ENCODE measurements at regions not wholly inside any gene's neighbourhood (a gene's known extent, or its start where the extent isn't known, plus 50 kb on each side); places are given as distances from the start of the nearest gene placed in this dataset.
"Not testable (repeated sequence)": the region's sequence is repeated elsewhere in the genome, so short reads cannot be mapped to it uniquely, and the experiment has no call there.

- H3K27me3 ChIP-seq (ENCODE audit: control insufficient read depth, insufficient read depth, low read length), result no peaks in the 10 kb centered on the region
- no CpG with 5 or more reads among the region's 15 CpGs for WGBS (ENCODE audit: insufficient coverage, insufficient read length)
- no peak for DNase-seq (ENCODE audit: low read depth, low spot score)
- no peaks in the 10 kb centered on the region for H3K36me3 ChIP-seq (ENCODE audit: control insufficient read depth, insufficient read depth, low read length)
- no peak overlapping the region for H3K27ac ChIP-seq (ENCODE audit: low read length)
- no peaks in the 10 kb centered on the region for H3K9me3 ChIP-seq (ENCODE audit: control insufficient read depth, insufficient read depth, low read length)
- peaks cover 1% of the 10 kb centered on the region; the same call in 1 of the 2 replicates for H3K4me1 ChIP-seq (ENCODE audit: control insufficient read depth, insufficient read depth, low read length)
- no peak overlapping the region for H3K4me3 ChIP-seq (ENCODE audit: low read length)
Measured at GRCh38 chr9:135283671-135284070, 195.9 kb upstream of the PPP1R26 start.

DNA sequence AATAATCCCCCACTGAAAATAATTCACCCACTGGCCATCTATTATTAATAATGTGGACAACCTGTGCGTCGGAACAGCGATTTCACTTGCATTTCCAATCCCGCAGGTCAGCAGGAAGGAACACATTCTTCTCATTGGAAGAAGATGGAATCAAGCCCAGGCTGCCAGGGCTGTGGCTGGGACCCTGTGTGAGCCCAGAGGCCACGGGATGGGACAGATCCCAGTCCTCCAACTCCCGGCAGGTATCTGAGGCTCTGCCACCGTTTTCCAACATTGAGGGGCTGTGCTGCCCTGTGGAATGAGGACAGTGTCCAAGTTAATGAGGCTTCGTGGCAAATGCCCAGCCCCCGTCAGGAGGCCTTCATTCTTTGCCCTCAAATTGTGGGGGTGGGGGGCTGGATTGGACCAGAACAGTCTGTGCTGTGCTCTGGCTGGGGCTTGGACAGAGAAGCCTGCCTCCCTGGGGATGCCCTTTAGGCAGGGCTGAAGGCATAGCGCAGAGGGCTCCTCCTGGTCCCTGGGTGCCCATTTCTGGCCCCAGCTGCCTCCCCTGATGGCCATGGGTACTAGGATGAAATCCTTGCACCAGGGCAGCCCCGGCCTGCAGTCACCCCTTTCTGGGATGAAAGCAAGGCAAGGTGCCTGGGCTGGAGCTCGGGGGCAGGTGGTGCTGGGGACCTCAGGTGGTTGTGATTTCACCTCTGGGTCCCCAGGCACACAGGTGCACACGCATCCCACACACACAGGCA lies 195.0 kb upstream of the PPP1R26 start:
- peaks cover 1% of the 10 kb centered on the region; the same call in 1 of the 2 replicates for H3K4me1 ChIP-seq (ENCODE audit: control insufficient read depth, insufficient read depth, low read length)
- H3K27me3 ChIP-seq (ENCODE audit: control insufficient read depth, insufficient read depth, low read length), result no peaks in the 10 kb centered on the region

DNA sequence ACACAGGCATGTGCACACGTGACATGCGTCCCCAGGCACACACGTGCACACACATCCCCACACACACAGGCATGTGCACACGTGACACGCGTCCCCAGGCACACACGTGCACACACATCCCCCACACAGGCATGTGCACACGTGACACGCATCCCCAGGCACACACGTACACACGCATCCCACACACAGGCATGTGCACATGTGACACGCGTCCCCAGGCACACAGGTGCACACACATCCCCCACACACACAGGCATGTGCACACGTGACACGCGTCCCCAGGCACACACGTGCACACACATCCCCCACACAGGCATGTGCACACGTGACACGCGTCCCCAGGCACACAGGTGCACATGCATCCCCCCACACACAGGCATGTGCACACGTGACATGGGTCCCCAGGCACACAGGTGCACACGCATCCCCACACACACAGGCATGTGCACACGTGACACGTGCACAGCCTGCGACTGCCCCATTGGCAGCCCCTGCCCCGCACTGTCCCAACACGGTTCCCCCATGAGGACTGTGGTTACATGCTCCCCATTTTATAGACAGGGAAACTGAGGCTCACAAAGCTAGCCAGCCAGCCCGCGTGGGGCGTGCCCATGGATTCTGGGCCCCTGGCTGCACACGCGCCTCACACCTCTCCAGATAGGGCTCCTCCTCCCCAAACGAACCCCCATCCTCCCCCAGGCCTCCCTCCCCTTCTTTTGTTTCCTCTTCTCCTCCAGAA lies 193.2 kb upstream of the PPP1R26 start:
- WGBS (ENCODE audit: insufficient coverage, insufficient read length), result no CpG with 5 or more reads among the region's 33 CpGs
- H3K27ac ChIP-seq (ENCODE audit: low read length); H3K4me1 ChIP-seq (ENCODE audit: control insufficient read depth, insufficient read depth, low read length); H3K27me3 ChIP-seq (ENCODE audit: control insufficient read depth, insufficient read depth, low read length); DNase-seq (ENCODE audit: low read depth, low spot score); H3K4me3 ChIP-seq (ENCODE audit: low read length); H3K36me3 ChIP-seq (ENCODE audit: control insufficient read depth, insufficient read depth, low read length); H3K9me3 ChIP-seq (ENCODE audit: control insufficient read depth, insufficient read depth, low read length): not testable (repeated sequence)

More for the DNA sequence above, 195.0 kb upstream of the PPP1R26 start:
- DNase-seq (ENCODE audit: low read depth, low spot score), result no peak
- Histone ChIP-seq H3K9me3 (ENCODE audit: control insufficient read depth, insufficient read depth, low read length) (no peaks in the 10 kb centered on the region), H3K36me3 (ENCODE audit: control insufficient read depth, insufficient read depth, low read length) (no peaks in the 10 kb centered on the region), H3K27ac (ENCODE audit: low read length) (no peak overlapping the region), H3K4me3 (ENCODE audit: low read length) (no peak overlapping the region)
- no CpG with 5 or more reads among the region's 13 CpGs for WGBS (ENCODE audit: insufficient coverage, insufficient read length)

DNA sequence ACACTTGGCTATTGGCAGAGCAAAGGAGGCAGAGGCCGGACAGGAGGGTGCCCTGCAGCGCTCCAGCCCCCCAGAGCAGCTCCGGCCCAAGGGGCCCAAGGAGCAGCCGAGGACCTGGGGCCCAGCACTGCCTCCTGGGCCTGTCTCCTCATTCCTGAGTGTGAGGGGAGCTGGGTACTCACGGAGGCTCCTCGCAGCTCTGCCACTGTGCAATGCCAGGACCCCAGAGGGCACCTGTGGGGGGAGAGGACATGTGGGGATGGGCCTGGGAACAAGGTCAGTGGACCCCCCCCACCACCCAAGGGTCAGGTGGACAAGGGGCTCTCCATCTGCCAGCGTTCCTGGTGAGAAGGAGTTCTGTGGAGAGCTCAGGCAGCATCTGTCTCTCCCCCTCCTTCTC lies 192.6 kb upstream of the PPP1R26 start:
- Histone ChIP-seq H3K27me3 (ENCODE audit: control insufficient read depth, insufficient read depth, low read length) (no peaks in the 10 kb centered on the region), H3K27ac (ENCODE audit: low read length) (no peak overlapping the region), H3K4me1 (ENCODE audit: control insufficient read depth, insufficient read depth, low read length) (peaks cover 1% of the 10 kb centered on the region; the same call in 1 of the 2 replicates), H3K9me3 (ENCODE audit: control insufficient read depth, insufficient read depth, low read length) (no peaks in the 10 kb centered on the region), H3K36me3 (ENCODE audit: control insufficient read depth, insufficient read depth, low read length) (no peaks in the 10 kb centered on the region), H3K4me3 (ENCODE audit: low read length) (no peak overlapping the region)
- DNase-seq (ENCODE audit: low read depth, low spot score), result no peak
- WGBS (ENCODE audit: insufficient coverage, insufficient read length), result no CpG with 5 or more reads among the region's 7 CpGs

GRCh38 chr9:135287627-135288026 lies 192.0 kb upstream of the PPP1R26 start:
- Histone ChIP-seq H3K36me3 (ENCODE audit: control insufficient read depth, insufficient read depth, low read length) (no peaks in the 10 kb centered on the region), H3K4me1 (ENCODE audit: control insufficient read depth, insufficient read depth, low read length) (peaks cover 1% of the 10 kb centered on the region; the same call in 1 of the 2 replicates), H3K4me3 (ENCODE audit: low read length) (no peak overlapping the region), H3K9me3 (ENCODE audit: control insufficient read depth, insufficient read depth, low read length) (no peaks in the 10 kb centered on the region), H3K27ac (ENCODE audit: low read length) (no peak overlapping the region), H3K27me3 (ENCODE audit: control insufficient read depth, insufficient read depth, low read length) (no peaks in the 10 kb centered on the region)
- no peak for DNase-seq (ENCODE audit: low read depth, low spot score)
- WGBS (ENCODE audit: insufficient coverage, insufficient read length), result no CpG with 5 or more reads among the region's 16 CpGs

GRCh38 chr9:135288054-135288453 lies 191.5 kb upstream of the PPP1R26 start:
- H3K27me3 ChIP-seq (ENCODE audit: control insufficient read depth, insufficient read depth, low read length), result no peaks in the 10 kb centered on the region
- no peak for DNase-seq (ENCODE audit: low read depth, low spot score)
- no CpG with 5 or more reads among the region's 24 CpGs for WGBS (ENCODE audit: insufficient coverage, insufficient read length)
- no peaks in the 10 kb centered on the region for H3K36me3 ChIP-seq (ENCODE audit: control insufficient read depth, insufficient read depth, low read length)
- peaks cover 1% of the 10 kb centered on the region; the same call in 1 of the 2 replicates for H3K4me1 ChIP-seq (ENCODE audit: control insufficient read depth, insufficient read depth, low read length)
- no peak overlapping the region for H3K4me3 ChIP-seq (ENCODE audit: low read length)
- H3K9me3 ChIP-seq (ENCODE audit: control insufficient read depth, insufficient read depth, low read length), result no peaks in the 10 kb centered on the region
- no peak overlapping the region for H3K27ac ChIP-seq (ENCODE audit: low read length)

GRCh38 chr9:135289081-135289491 lies 190.5 kb upstream of the PPP1R26 start:
- no peak overlapping the region for H3K27ac ChIP-seq (ENCODE audit: low read length)
- H3K36me3 ChIP-seq (ENCODE audit: control insufficient read depth, insufficient read depth, low read length), result no peaks in the 10 kb centered on the region
- WGBS (ENCODE audit: insufficient coverage, insufficient read length), result no CpG with 5 or more reads among the region's 17 CpGs
- H3K4me1 ChIP-seq (ENCODE audit: control insufficient read depth, insufficient read depth, low read length), result peaks cover 1% of the 10 kb centered on the region; the same call in 1 of the 2 replicates
- DNase-seq (ENCODE audit: low read depth, low spot score), result no peak
- no peaks in the 10 kb centered on the region for H3K27me3 ChIP-seq (ENCODE audit: control insufficient read depth, insufficient read depth, low read length)
- no peaks in the 10 kb centered on the region for H3K9me3 ChIP-seq (ENCODE audit: control insufficient read depth, insufficient read depth, low read length)
- no peak overlapping the region for H3K4me3 ChIP-seq (ENCODE audit: low read length)

- WGBS (ENCODE audit: insufficient coverage, insufficient read length), result no CpG with 5 or more reads among the region's 9 CpGs
- peaks cover 2% of the 10 kb centered on the region for H3K4me1 ChIP-seq (ENCODE audit: control insufficient read depth, insufficient read depth, low read length)
Measured at GRCh38 chr9:135290086-135290485, 189.5 kb upstream of the PPP1R26 start.

GRCh38 chr9:135290566-135290965 lies 189.0 kb upstream of the PPP1R26 start:
- Histone ChIP-seq H3K4me1 (ENCODE audit: control insufficient read depth, insufficient read depth, low read length) (peaks cover 4% of the 10 kb centered on the region), H3K36me3 (ENCODE audit: control insufficient read depth, insufficient read depth, low read length) (no peaks in the 10 kb centered on the region), H3K27me3 (ENCODE audit: control insufficient read depth, insufficient read depth, low read length) (no peaks in the 10 kb centered on the region), H3K4me3 (ENCODE audit: low read length) (no peak overlapping the region), H3K9me3 (ENCODE audit: control insufficient read depth, insufficient read depth, low read length) (no peaks in the 10 kb centered on the region), H3K27ac (ENCODE audit: low read length) (no peak overlapping the region)
- no peak for DNase-seq (ENCODE audit: low read depth, low spot score)
- WGBS (ENCODE audit: insufficient coverage, insufficient read length), result no CpG with 5 or more reads among the region's 9 CpGs

More at GRCh38 chr9:135290086-135290485, 189.5 kb upstream of the PPP1R26 start:
- Histone ChIP-seq H3K36me3 (ENCODE audit: control insufficient read depth, insufficient read depth, low read length) (no peaks in the 10 kb centered on the region), H3K27ac (ENCODE audit: low read length) (no peak overlapping the region), H3K4me3 (ENCODE audit: low read length) (no peak overlapping the region), H3K27me3 (ENCODE audit: control insufficient read depth, insufficient read depth, low read length) (no peaks in the 10 kb centered on the region), H3K9me3 (ENCODE audit: control insufficient read depth, insufficient read depth, low read length) (no peaks in the 10 kb centered on the region)
- DNase-seq (ENCODE audit: low read depth, low spot score), result no peak

DNA sequence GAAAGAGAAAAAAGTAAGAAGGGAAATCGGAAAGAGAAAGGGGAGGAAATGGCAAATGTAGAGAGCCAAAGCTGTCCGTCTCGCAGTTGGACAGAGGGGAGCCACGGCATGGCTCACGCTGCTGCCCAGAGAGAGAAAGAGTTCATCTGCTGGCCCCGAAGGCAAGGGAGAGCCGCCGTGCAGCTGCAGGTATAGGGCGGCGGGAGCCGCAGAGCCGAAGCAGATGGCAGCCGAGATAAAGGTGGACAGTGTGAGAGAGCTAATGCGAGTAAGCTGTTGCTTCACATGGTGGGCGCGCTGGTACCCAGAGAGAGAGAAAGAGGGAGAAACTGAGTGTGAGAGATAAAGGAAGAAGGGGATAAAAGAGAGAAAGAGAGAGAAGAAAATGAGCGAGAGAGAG lies 188.4 kb upstream of the PPP1R26 start:
- Histone ChIP-seq H3K36me3 (ENCODE audit: control insufficient read depth, insufficient read depth, low read length) (no peaks in the 10 kb centered on the region), H3K9me3 (ENCODE audit: control insufficient read depth, insufficient read depth, low read length) (no peaks in the 10 kb centered on the region), H3K4me1 (ENCODE audit: control insufficient read depth, insufficient read depth, low read length) (peaks cover 4% of the 10 kb centered on the region), H3K4me3 (ENCODE audit: low read length) (no peak overlapping the region), H3K27me3 (ENCODE audit: control insufficient read depth, insufficient read depth, low read length) (no peaks in the 10 kb centered on the region), H3K27ac (ENCODE audit: low read length) (no peak overlapping the region)
- WGBS (ENCODE audit: insufficient coverage, insufficient read length), result 100% methylated on average over 2 of the region's 17 CpGs
- no peak for DNase-seq (ENCODE audit: low read depth, low spot score)

Data from iPS DF 6.9 (cell line).